OCI-M2 (cell line): ENCODE measurements at regions not wholly inside any gene's neighbourhood (a gene's known extent, or its start where the extent isn't known, plus 50 kb on each side); places are given as distances from the start of the nearest gene placed in this dataset.
"Not testable (repeated sequence)": the region's sequence is repeated elsewhere in the genome, so short reads cannot be mapped to it uniquely, and the experiment has no call there.

Experiments used
- DNase-seq: peaks from one replicate; lab custom pipeline; 2025; ENCODE audit not compliant: unreplicated experiment; lab: John Stamatoyannopoulos, UW

GRCh38 chr15:46892621-46893160 is 824.6 kb upstream of the SEMA6D start:
- no peak for DNase-seq

- no peak for DNase-seq
Observed at GRCh38 chr15:46894644-46895043, 822.7 kb upstream of the SEMA6D start.

- no peak for DNase-seq
Observed at GRCh38 chr15:46897266-46897665, 820.0 kb upstream of the SEMA6D start.

- no peak for DNase-seq
Observed at GRCh38 chr15:46901001-46901400, 816.3 kb upstream of the SEMA6D start.

GRCh38 chr15:46917721-46918252 is 799.5 kb upstream of the SEMA6D start:
- no peak for DNase-seq

GRCh38 chr15:46918462-46919140 is 798.7 kb upstream of the SEMA6D start:
- DNase-seq: no peak

GRCh38 chr15:46921891-46922290 is 795.4 kb upstream of the SEMA6D start:
- DNase-seq: no peak

- no peak for DNase-seq
Observed at GRCh38 chr15:46930426-46930825, 786.9 kb upstream of the SEMA6D start.

- DNase-seq: no peak
Observed at GRCh38 chr15:46933332-46933731, 784.0 kb upstream of the SEMA6D start.

- DNase-seq: no peak
Observed at GRCh38 chr15:46934851-46935250, 782.5 kb upstream of the SEMA6D start.

GRCh38 chr15:46938169-46938568 is 779.1 kb upstream of the SEMA6D start:
- DNase-seq: no peak

GRCh38 chr15:46941241-46941640 is 776.1 kb upstream of the SEMA6D start:
- no peak for DNase-seq

- DNase-seq: no peak
Observed at GRCh38 chr15:46946953-46947352, 770.4 kb upstream of the SEMA6D start.

- no peak for DNase-seq
Observed at GRCh38 chr15:46955576-46955975, 761.7 kb upstream of the SEMA6D start.

- no peak for DNase-seq
Observed at GRCh38 chr15:46956456-46956855, 760.8 kb upstream of the SEMA6D start.

- DNase-seq: no peak
Observed at GRCh38 chr15:46956881-46957280, 760.4 kb upstream of the SEMA6D start.

- DNase-seq: no peak
Observed at GRCh38 chr15:46960581-46960980, 756.7 kb upstream of the SEMA6D start.

- DNase-seq: no peak
Observed at GRCh38 chr15:46961795-46962194, 755.5 kb upstream of the SEMA6D start.

GRCh38 chr15:46988055-46988454 is 729.2 kb upstream of the SEMA6D start:
- DNase-seq: not testable (repeated sequence)

GRCh38 chr15:46996359-46996758 is 720.9 kb upstream of the SEMA6D start:
- DNase-seq: no peak

GRCh38 chr15:46997501-46997900 is 719.8 kb upstream of the SEMA6D start:
- no peak for DNase-seq

- DNase-seq: no peak
Observed at GRCh38 chr15:47003568-47003967, 713.7 kb upstream of the SEMA6D start.

GRCh38 chr15:47013446-47013845 is 703.9 kb upstream of the SEMA6D start:
- no peak for DNase-seq
